ENCODE measurements at regions not wholly inside any gene's neighbourhood (a gene's known extent, or its start where the extent isn't known, plus 50 kb on each side); places are given as distances from the start of the nearest gene placed in this dataset.

GRCh38 chr10:4587466-4587865 is 238.5 kb upstream of the AKR1E2 start:
- TF ChIP-seq EZH2phosphoT487 (IDR thresholded peaks at IDR 0.05; ENCODE audit: borderline replicate concordance, low read length) = no peak
- no peak for TF ChIP-seq CTCF (IDR thresholded peaks at IDR 0.05; ENCODE audit: low read depth, low read length, poor library complexity, severe bottlenecking)
